ENCODE measurements at regions not wholly inside any gene's neighbourhood (a gene's known extent, or its start where the extent isn't known, plus 50 kb on each side); places are given as distances from the start of the nearest gene placed in this dataset.

- Histone ChIP-seq H3K36me3 (ENCODE audit: control insufficient read depth, insufficient read depth, low read length) (no peaks in the 10 kb centered on the region), H3K4me2 (ENCODE audit: extremely low read depth, insufficient read depth, low read length) (no peak overlapping the region), H3K4me1 (ENCODE audit: control insufficient read depth, extremely low read depth, insufficient read depth, low read length) (peaks cover 3% of the 10 kb centered on the region), H3K9me3 (ENCODE audit: control insufficient read depth, insufficient read depth, low read depth, low read length) (no peaks in the 10 kb centered on the region), H3K27ac (ENCODE audit: insufficient read depth, low read length) (no peak overlapping the region), H4K20me1 (ENCODE audit: control insufficient read depth, extremely low read depth, insufficient read depth, low read length) (no peaks in the 10 kb centered on the region), H3K9ac (ENCODE audit: insufficient read depth, low read length) (no peak overlapping the region), H3K79me2 (ENCODE audit: control insufficient read depth, insufficient read depth, low read length) (no peaks in the 10 kb centered on the region), H2AFZ (ENCODE audit: low read length) (no peak overlapping the region), H3K27me3 (ENCODE audit: control insufficient read depth, insufficient read depth, low read length) (no peaks in the 10 kb centered on the region), H3K4me3 (replicated peaks in 1 of 4; ENCODE audit: control extremely low read depth in 1 of 4, insufficient read depth in 1 of 4, low read depth in 3 of 4, low read length in 4 of 4) (no peak overlapping the region)
- no peak for TF ChIP-seq EZH2 (IDR thresholded peaks at IDR 0.05; ENCODE audit: low read length, missing control alignments)
- TF ChIP-seq CTCF (conservative IDR thresholded peaks at IDR 0.05 in 1 of 2, IDR thresholded peaks at IDR 0.05 in 1 of 2; ENCODE audit: low read depth in 1 of 2, low read length in 2 of 2), result no peak
- DNase-seq (ENCODE audit: low read depth in 2 of 2), result peak; percentile 9 to 75
These were observed 229.8 kb upstream of the LDB2 start for GRCh38 chr4:17128268-17128667.

- Histone ChIP-seq H3K4me1 (ENCODE audit: control insufficient read depth, extremely low read depth, insufficient read depth, low read length) (peaks cover 4% of the 10 kb centered on the region), H3K4me3 (replicated peaks in 1 of 4; ENCODE audit: control extremely low read depth in 1 of 4, insufficient read depth in 1 of 4, low read depth in 3 of 4, low read length in 4 of 4) (no peak overlapping the region), H3K9ac (ENCODE audit: insufficient read depth, low read length) (no peak overlapping the region), H3K27me3 (ENCODE audit: control insufficient read depth, insufficient read depth, low read length) (no peaks in the 10 kb centered on the region), H3K9me3 (ENCODE audit: control insufficient read depth, insufficient read depth, low read depth, low read length) (no peaks in the 10 kb centered on the region), H3K79me2 (ENCODE audit: control insufficient read depth, insufficient read depth, low read length) (no peaks in the 10 kb centered on the region), H3K27ac (ENCODE audit: insufficient read depth, low read length) (no peak overlapping the region), H4K20me1 (ENCODE audit: control insufficient read depth, extremely low read depth, insufficient read depth, low read length) (no peaks in the 10 kb centered on the region), H3K4me2 (ENCODE audit: extremely low read depth, insufficient read depth, low read length) (no peak overlapping the region), H3K36me3 (ENCODE audit: control insufficient read depth, insufficient read depth, low read length) (no peaks in the 10 kb centered on the region), H2AFZ (ENCODE audit: low read length) (no peak overlapping the region)
- TF ChIP-seq CTCF (conservative IDR thresholded peaks at IDR 0.05 in 1 of 2, IDR thresholded peaks at IDR 0.05 in 1 of 2; ENCODE audit: low read depth in 1 of 2, low read length in 2 of 2) (no peak), EZH2 (IDR thresholded peaks at IDR 0.05; ENCODE audit: low read length, missing control alignments) (no peak)
- DNase-seq (ENCODE audit: low read depth in 2 of 2), result no peak
These were observed 228.0 kb upstream of the LDB2 start for GRCh38 chr4:17126321-17126966.

GRCh38 chr4:17124767-17125166 is 226.3 kb upstream of the LDB2 start:
- no peak for TF ChIP-seq EZH2 (IDR thresholded peaks at IDR 0.05; ENCODE audit: low read length, missing control alignments)
- TF ChIP-seq CTCF (conservative IDR thresholded peaks at IDR 0.05 in 1 of 2, IDR thresholded peaks at IDR 0.05 in 1 of 2; ENCODE audit: low read depth in 1 of 2, low read length in 2 of 2), result peak in 1 of 2 donors; percentile 23
- no peaks in the 10 kb centered on the region for H4K20me1 ChIP-seq (ENCODE audit: control insufficient read depth, extremely low read depth, insufficient read depth, low read length)
- no peaks in the 10 kb centered on the region for H3K79me2 ChIP-seq (ENCODE audit: control insufficient read depth, insufficient read depth, low read length)
- no peaks in the 10 kb centered on the region for H3K27me3 ChIP-seq (ENCODE audit: control insufficient read depth, insufficient read depth, low read length)
- H3K27ac ChIP-seq (ENCODE audit: insufficient read depth, low read length), result no peak overlapping the region
- H3K4me3 ChIP-seq (replicated peaks in 1 of 4; ENCODE audit: control extremely low read depth in 1 of 4, insufficient read depth in 1 of 4, low read depth in 3 of 4, low read length in 4 of 4), result no peak overlapping the region
- H3K4me1 ChIP-seq (ENCODE audit: control insufficient read depth, extremely low read depth, insufficient read depth, low read length), result peaks cover 4% of the 10 kb centered on the region
- H3K4me2 ChIP-seq (ENCODE audit: extremely low read depth, insufficient read depth, low read length), result no peak overlapping the region
- no peak overlapping the region for H3K9ac ChIP-seq (ENCODE audit: insufficient read depth, low read length)
- no peaks in the 10 kb centered on the region for H3K36me3 ChIP-seq (ENCODE audit: control insufficient read depth, insufficient read depth, low read length)
- H2AFZ ChIP-seq (ENCODE audit: low read length), result no peak overlapping the region
- no peaks in the 10 kb centered on the region for H3K9me3 ChIP-seq (ENCODE audit: control insufficient read depth, insufficient read depth, low read depth, low read length)
- no peak for DNase-seq (ENCODE audit: low read depth in 2 of 2)
